Nephron (organoid): ENCODE measurements at regions not wholly inside any gene's neighbourhood (a gene's known extent, or its start where the extent isn't known, plus 50 kb on each side); places are given as distances from the start of the nearest gene placed in this dataset.

Source experiments
- H3K27ac Mint-ChIP-seq, 3 experiments: 2 replicates each; pipeline ENCODE4 v1.8.0; 2020; ENCODE audit warnings: mixed read lengths in 3 of 3, mild to moderate bottlenecking in 2 of 3, moderate library complexity in 1 of 3
- H3K27me3 Mint-ChIP-seq: 2 replicates; pipeline ENCODE4 v1.8.0; 2021; ENCODE audit warnings: low read depth, mild to moderate bottlenecking, moderate library complexity, mixed read lengths
- H3K36me3 Mint-ChIP-seq: 2 replicates; pipeline ENCODE4 v1.8.0; 2020; ENCODE audit warnings: low read depth, mixed read lengths
- H3K4me1 Mint-ChIP-seq: 2 replicates; pipeline ENCODE4 v1.8.0; 2020; ENCODE audit warnings: mixed read lengths
- H3K4me3 Mint-ChIP-seq, 3 experiments: 2 replicates each; pipeline ENCODE4 v1.8.0; 2020; ENCODE audit warnings: mild to moderate bottlenecking in 3 of 3, mixed read lengths in 3 of 3, moderate library complexity in 2 of 3
- H3K9me3 Mint-ChIP-seq: 2 replicates; pipeline ENCODE4 v1.8.0; 2020; ENCODE audit warnings: mixed read lengths
- CTCF ChIP-seq, 3 experiments: fragments of 200-600 bp; sonication (generic); IDR thresholded peaks; one replicate each; pipeline ENCODE4 v1.5.0; 2021; ENCODE audit warnings: antibody characterized with exemption in 3 of 3; ENCODE audit not compliant: unreplicated experiment in 3 of 3

DNA sequence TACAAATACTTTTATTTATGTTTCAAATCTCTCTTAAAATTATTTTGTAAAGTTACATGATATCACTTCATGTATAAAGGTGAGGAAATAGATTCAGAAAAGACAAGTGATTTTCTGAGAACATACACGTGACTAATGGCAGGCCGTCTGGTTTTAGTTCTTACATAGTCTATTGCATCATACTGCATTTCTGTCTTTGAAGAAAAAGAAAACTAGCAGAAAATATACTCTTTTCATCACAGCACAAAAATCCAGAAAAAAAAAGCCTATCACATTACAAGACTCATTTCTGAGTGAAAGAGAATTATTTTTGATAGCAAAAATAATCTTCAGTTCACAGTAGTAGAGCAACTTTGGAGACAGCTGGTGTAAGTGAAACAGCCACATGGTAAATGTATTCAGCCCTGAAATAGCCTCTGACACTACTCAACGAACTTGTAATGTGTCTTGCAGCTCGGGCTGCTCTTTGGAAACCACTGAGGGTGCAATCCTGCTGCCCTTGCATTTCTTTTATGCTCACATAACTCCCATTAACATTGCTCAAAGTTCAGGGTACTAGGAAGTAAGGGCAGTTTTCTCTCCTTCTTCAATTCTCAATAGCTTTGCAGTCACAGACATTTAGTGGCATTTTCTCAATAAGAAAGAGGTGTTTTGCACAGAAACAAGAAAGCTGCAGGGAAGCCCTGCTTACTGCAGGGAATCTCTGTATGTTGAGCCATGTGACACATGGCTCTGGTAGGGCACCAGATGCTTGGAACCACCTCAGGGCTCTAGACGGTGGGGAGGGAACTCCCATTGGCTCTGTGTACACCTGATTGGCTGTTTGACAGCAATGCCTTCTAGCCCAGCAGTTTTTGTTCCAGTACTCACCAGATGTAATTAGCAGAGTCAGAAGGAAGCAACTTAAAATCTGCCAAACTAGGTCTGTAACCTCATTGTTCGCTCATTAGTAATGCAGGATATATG, 845.3 kb upstream of the PTPRD start:
- H3K36me3 Mint-ChIP-seq, result no peaks in the 10 kb centered on the region
- H3K27me3 Mint-ChIP-seq, result no peaks in the 10 kb centered on the region
- no peaks in the 10 kb centered on the region for H3K9me3 Mint-ChIP-seq
- peak overlapping the region in 1 of 3 experiments; percentile 51 for H3K4me3 Mint-ChIP-seq
- peaks cover 44% of the 10 kb centered on the region for H3K4me1 Mint-ChIP-seq
- TF ChIP-seq CTCF (IDR thresholded peaks at IDR 0.05; ENCODE audit: unreplicated experiment in 3 of 3), result no peak
- peak overlapping the region; percentile 49 to 88 (median 68) for H3K27ac Mint-ChIP-seq

GRCh38 chr9:11469745-11470144, 856.9 kb upstream of the PTPRD start:
- Mint-ChIP-seq H3K4me1 (no peaks in the 10 kb centered on the region), H3K9me3 (no peaks in the 10 kb centered on the region), H3K4me3 (no peak overlapping the region), H3K36me3 (no peaks in the 10 kb centered on the region), H3K27me3 (no peaks in the 10 kb centered on the region), H3K27ac (no peak overlapping the region)
- TF ChIP-seq CTCF (IDR thresholded peaks at IDR 0.05; ENCODE audit: unreplicated experiment in 3 of 3), result no peak

GRCh38 chr9:11471321-11471720, 858.5 kb upstream of the PTPRD start:
- Mint-ChIP-seq H3K9me3 (no peaks in the 10 kb centered on the region), H3K27ac (no peak overlapping the region), H3K36me3 (no peaks in the 10 kb centered on the region), H3K4me1 (no peaks in the 10 kb centered on the region), H3K27me3 (no peaks in the 10 kb centered on the region), H3K4me3 (no peak overlapping the region)
- TF ChIP-seq CTCF (IDR thresholded peaks at IDR 0.05; ENCODE audit: unreplicated experiment in 3 of 3), result no peak

DNA sequence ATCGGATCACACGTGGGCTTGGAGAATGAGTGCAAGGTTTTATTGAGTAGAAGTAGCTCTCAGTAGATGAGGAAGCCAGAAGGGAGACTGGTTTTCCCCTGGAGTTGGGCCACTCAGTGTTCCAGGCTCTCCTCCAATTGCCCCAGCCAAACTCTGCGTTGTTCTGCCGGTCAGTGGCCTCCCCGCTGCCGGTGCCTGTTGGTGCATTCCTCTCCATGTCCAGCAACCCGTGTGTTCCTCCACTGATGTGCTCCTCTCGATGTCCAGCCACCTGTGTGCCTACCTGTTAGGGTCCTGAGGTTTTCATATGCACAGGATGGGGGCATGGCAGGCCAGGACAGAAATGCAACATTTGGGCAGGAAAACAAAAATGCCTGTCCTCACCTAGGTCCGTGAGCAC, 888.0 kb upstream of the PTPRD start:
- H3K27me3 Mint-ChIP-seq, result peaks cover 4% of the 10 kb centered on the region

DNA sequence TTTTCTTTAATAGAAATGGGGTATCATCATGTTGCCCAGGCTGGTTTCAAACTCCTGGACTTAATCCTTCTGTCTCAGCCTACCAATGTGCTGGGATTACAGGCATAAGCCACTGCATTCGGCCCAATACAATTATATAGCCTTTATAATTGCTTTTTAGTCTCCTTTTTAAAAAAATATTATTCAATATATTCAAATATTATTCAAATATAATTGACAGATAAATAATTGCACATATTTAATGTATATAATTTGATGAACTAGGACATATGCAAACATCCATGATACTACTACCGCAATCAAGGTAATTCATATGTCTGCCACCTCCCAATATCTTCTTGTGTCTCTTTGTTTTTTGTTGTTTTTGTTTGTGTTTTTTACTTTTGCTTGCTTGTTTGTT, 894.2 kb upstream of the PTPRD start:
- H3K4me3 Mint-ChIP-seq, result no peak overlapping the region
- no peak overlapping the region for H3K27ac Mint-ChIP-seq
- no peaks in the 10 kb centered on the region for H3K36me3 Mint-ChIP-seq
- no peaks in the 10 kb centered on the region for H3K4me1 Mint-ChIP-seq
- no peaks in the 10 kb centered on the region for H3K27me3 Mint-ChIP-seq
- TF ChIP-seq CTCF (IDR thresholded peaks at IDR 0.05; ENCODE audit: unreplicated experiment in 3 of 3), result no peak
- H3K9me3 Mint-ChIP-seq, result no peaks in the 10 kb centered on the region

More for the DNA sequence above, 888.0 kb upstream of the PTPRD start:
- TF ChIP-seq CTCF (IDR thresholded peaks at IDR 0.05; ENCODE audit: unreplicated experiment in 3 of 3), result no peak
- Mint-ChIP-seq H3K36me3 (no peaks in the 10 kb centered on the region), H3K4me3 (no peak overlapping the region), H3K27ac (no peak overlapping the region), H3K9me3 (no peaks in the 10 kb centered on the region), H3K4me1 (no peaks in the 10 kb centered on the region)

- H3K9me3 Mint-ChIP-seq, result no peaks in the 10 kb centered on the region
- H3K36me3 Mint-ChIP-seq, result no peaks in the 10 kb centered on the region
- TF ChIP-seq CTCF (IDR thresholded peaks at IDR 0.05; ENCODE audit: unreplicated experiment in 3 of 3), result no peak
- no peak overlapping the region for H3K27ac Mint-ChIP-seq
- H3K27me3 Mint-ChIP-seq, result no peaks in the 10 kb centered on the region
- H3K4me3 Mint-ChIP-seq, result no peak overlapping the region
- H3K4me1 Mint-ChIP-seq, result no peaks in the 10 kb centered on the region
Observed at GRCh38 chr9:11537566-11537965, 924.8 kb upstream of the PTPRD start.
